NOMO-1 treated with DMSO at 0.1 percent for 48 hours (cell line): ENCODE measurements at regions not wholly inside any gene's neighbourhood (a gene's known extent, or its start where the extent isn't known, plus 50 kb on each side); places are given as distances from the start of the nearest gene placed in this dataset.

Experiments used
- DNase-seq: peaks from one replicate; lab custom pipeline; 2025; ENCODE audit not compliant: unreplicated experiment; lab: John Stamatoyannopoulos, UW

GRCh38 chr13:108006619-108007018, 208.7 kb downstream of the LIG4 start:
- DNase-seq, result no peak

DNA sequence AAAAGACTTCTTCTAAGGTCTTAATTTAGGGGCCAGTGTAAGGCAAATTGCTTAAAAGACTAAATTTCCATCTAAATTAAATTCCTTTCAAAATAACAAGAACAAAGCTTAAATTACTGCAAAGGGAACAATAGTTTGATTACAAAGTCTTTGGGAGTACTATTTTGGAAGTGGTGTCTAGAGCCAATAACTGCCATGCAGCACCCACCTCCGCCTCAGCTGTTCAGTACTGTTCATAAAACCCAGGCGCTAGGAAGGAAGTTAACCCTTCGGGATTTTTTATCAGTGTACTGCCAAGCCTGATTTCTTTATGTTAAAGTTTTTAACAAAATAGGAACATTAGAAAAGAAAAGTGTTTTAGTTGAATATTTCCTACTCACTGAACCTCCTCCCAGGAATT, 210.1 kb downstream of the LIG4 start:
- DNase-seq, result no peak

- no peak for DNase-seq
Observed at GRCh38 chr13:108003626-108004025, 211.7 kb downstream of the LIG4 start.

- no peak for DNase-seq
Observed at GRCh38 chr13:108000998-108001397, 214.3 kb downstream of the LIG4 start.

GRCh38 chr13:107999751-108000150, 215.6 kb downstream of the LIG4 start:
- DNase-seq, result no peak

DNA sequence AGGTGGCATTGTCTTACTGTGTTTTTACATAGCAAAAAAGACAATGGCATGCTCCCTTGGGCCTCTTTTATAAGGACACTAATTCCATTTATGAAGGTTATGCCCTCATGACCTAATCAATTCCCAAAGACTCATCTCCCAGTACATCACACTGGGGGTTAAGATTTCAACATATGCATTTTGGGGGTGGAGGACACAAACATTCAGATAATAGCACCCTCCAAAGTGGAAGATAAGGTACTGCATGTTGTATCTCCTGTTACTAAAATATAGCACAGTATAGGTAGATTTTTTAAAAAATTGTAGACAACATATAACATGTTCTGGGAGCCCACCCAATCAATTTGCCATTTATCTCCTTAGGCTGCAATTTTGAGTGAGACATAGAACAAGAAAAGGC, 221.2 kb downstream of the LIG4 start:
- DNase-seq, result no peak

DNA sequence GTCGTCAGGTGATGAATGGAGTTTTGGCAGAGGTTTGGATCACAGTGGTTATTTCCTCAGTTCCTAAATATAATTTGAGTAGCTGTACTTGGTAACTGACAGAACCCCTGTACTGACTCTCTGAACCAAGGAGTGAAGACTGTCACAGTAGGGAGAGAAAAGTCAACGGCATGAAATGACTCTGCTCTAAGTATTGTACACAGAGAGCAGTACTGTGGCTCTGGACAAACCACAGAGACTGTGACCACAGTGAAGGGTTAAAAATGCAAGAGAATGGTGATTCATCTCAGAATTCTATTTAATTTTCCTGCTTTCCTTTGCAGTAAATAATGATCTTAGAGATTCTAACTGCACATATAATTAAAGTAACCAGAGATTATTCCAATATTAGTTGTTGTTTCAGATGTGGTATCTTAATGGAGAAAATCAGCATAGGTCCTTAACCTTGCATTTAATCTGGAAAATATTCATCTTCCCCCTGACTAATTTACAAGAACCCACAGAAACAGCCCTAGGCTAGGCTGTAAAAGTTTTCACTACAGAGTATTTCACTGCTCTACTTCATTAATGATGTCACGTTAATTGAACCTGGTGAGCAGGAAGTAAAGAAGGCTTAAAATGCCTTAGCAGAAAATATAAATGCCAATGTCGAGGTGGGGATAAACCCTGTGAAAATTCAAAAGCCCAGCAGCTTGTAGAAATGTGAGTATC, 221.9 kb downstream of the LIG4 start:
- DNase-seq, result no peak

GRCh38 chr13:107992542-107992941, 222.8 kb downstream of the LIG4 start:
- DNase-seq, result no peak

DNA sequence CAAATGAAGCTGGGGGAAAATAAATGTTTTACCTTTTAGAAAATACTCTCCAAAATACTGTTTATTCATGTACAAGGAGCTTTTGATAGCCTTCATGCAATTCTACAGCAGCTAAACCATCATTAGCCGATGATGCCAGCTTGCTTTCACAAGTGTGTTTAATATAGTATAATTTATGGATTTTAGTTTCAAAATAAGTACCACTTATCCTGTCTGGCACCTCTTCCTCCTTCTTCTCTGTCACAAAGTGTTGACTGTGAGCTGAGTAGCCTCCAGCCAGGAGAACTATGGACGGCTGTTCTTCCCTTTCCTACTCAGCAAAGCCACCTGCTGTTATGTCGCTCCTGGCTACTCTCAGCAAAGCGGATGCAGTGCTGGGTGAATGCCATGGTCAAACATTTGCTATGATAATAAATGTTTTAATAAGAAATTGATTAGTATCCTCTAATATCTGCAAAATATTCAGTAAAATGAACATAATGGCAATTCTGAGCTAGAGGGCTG, 238.2 kb downstream of the LIG4 start:
- no peak for DNase-seq

- DNase-seq, result no peak
Observed at GRCh38 chr13:107976628-107977027, 238.7 kb downstream of the LIG4 start.

DNA sequence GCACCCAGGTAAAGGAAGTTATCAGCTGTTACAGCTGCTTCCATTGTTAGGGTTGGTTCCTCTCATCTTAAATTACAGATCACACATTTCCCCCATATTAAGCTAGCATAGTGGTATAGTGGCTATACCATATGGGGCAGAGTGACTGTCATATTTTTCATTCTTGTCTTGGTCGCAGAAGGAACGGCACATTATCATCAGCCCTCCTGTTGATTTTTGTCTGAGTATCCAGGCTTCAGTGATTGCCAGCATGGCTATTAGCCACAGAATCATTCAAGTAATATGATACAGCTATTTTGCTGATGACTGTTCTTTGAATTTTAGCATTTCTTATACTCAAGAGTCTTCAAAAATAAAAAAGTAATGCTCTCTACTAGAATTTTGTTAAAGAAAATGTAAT, 240.9 kb downstream of the LIG4 start:
- DNase-seq, result no peak

DNA sequence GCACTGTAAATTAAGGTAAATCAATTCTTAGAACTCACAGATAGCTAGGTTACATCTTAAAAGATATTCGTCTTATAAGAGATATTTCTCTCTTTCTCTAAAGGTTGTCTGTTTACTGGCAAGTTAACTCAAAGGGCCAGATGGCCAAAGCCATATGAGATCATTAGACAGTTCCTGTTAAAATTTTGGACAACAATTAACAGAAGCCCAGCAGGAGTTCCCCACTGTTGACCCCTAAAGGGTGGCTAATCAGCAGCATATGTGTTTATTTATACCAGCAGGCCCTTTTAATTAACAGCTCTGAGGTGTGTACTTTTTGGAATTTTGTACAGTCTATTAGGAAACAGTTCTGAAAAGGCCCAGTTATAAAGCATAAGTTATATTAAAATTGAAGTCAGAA, 245.8 kb downstream of the LIG4 start:
- DNase-seq, result no peak

DNA sequence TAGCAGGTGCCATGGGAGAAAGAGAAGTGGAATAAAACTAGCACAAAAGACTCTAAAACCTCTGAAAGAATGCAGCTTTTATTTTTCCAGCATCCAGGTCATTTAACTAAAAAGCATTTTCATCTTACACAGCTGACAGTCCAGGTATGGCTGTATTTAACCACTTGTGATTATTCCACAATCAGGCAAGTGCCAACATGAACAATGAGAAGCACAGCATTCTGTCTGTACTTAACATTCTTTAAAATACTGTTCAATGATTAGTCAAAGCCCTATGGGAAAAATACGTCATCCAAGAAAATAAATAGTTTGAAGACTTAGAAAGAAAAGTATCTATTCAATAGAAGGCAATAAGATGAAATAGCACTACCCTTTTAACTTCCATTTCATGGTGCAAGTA, 246.9 kb downstream of the LIG4 start:
- no peak for DNase-seq

DNA sequence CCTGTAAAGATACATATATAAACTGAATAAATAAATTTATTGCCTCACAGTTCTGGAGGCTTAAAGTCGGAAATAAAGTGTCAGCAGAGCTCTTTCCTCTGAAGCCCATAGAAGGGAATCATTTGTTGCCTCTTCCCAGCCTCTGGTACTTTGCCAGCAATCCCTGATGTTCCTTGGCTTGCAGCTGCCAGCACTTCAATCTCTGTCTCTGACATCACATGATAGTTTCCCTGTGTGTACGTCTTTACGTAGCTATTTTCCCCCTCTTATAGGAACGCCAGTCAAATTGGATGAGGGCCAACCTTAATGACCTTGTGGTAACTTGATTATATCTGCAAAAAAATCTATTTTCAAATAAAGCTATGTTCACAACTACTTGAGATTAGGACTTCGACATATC, 250.9 kb downstream of the LIG4 start:
- DNase-seq, result no peak

- DNase-seq, result no peak
Observed at GRCh38 chr13:107961849-107962608, 253.3 kb downstream of the LIG4 start.

DNA sequence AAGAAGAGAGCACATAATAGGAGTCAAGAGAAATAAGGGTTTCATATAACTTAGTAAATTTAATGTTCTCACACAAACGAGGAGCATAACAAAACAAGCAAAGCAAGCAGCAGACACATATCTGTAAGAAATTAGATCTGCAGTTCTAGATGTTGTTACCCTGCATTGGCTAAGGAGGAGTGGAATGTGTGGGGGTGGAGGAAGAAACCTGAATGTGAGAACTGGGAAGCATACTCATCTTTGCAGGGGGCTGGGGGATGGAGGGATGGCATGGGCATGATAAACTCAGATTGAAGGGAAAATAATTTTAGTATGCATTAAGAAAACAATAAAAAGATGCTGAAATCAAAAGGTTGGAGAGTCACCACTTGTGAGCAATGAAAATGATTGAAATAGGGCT, 255.0 kb downstream of the LIG4 start:
- DNase-seq, result no peak

DNA sequence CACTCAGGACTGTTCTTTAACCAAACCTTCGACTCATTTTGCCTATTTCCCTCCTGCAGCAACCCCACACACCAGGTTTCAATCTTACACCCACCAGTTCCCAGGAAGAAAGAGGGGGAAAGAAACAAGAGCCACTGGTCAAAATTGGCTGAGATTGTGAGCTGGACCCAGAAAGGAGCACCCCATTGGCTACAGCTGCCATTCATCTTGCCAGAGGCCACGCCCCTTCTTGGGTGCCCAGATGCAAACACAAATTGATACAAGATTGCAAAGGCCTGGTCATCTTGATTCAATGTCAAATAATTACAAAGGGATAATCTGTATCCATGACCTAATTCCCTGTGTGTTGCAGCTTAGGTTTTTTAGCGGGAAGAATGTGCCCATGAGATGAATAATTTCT, 258.4 kb downstream of the LIG4 start:
- no peak for DNase-seq

DNA sequence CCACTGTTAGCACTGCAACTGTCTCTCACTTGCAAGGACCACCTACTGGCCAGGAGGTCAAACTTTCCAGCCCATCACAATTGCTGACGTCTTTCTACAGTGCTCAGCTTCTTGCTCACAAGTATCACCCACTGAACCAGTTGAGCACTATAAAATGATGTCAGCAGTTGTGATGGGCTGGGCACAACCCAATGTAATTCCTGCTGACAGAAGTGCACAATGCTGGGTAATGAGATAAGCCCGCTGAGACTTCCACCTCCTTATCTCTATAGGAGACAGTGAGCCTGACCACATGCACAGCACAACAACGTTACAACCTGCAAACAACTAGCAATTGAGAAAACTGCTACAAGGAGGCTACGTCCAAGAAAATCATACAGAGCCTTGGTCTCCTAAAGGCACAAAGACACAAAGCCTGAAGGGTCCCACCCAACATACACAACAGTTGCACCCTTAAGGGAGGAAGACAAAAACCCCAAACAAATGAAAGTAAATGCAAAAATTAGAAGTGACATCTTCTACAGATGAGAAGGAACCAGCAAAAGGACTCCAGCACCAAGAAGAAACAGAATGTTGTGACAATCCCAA, 273.2 kb downstream of the LIG4 start:
- DNase-seq, result no peak

GRCh38 chr13:107941345-107942029, 273.8 kb downstream of the LIG4 start:
- no peak for DNase-seq

- no peak for DNase-seq
Observed at GRCh38 chr13:107937848-107938247, 277.5 kb downstream of the LIG4 start.

DNA sequence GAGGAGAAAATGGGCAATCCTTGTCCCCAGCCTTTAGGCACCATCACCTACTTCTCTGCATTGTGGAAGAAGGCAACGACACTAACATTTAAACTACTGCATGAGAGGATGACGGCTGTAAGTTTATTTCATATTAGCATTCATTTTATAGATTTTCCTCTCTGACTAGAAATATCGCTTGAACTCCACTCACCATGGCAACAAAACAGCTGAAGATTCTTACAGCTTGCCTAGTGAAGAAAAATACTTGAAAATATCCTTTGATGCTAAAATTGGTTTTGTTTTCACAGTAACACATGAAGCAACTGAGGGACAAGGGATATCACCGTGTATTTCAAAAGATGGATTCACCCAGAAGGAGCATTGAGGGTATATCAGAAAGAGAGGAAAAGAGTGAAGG, 284.3 kb downstream of the LIG4 start:
- no peak for DNase-seq

- no peak for DNase-seq
Observed at GRCh38 chr13:107928762-107929161, 286.6 kb downstream of the LIG4 start.
